PC-9 (cell line): ENCODE measurements at regions not wholly inside any gene's neighbourhood (a gene's known extent, or its start where the extent isn't known, plus 50 kb on each side); places are given as distances from the start of the nearest gene placed in this dataset.

ENCODE experiments used
- EZH2 ChIP-seq: fragments of 200-600 bp; sonication (generic); IDR thresholded peaks from 2 replicates; pipeline ENCODE4 v1.8.0; 2017; ENCODE audit warnings: antibody characterized with exemption, low read depth
- TF ChIP-seq, protein P1 (sequence below): fragments of 200-600 bp; sonication (generic); conservative IDR thresholded peaks from 2 replicates; pipeline ENCODE4 v1.6.1; 2017; ENCODE audit warnings: mixed run types, antibody characterized with exemption, mild to moderate bottlenecking, moderate library complexity

DNA sequence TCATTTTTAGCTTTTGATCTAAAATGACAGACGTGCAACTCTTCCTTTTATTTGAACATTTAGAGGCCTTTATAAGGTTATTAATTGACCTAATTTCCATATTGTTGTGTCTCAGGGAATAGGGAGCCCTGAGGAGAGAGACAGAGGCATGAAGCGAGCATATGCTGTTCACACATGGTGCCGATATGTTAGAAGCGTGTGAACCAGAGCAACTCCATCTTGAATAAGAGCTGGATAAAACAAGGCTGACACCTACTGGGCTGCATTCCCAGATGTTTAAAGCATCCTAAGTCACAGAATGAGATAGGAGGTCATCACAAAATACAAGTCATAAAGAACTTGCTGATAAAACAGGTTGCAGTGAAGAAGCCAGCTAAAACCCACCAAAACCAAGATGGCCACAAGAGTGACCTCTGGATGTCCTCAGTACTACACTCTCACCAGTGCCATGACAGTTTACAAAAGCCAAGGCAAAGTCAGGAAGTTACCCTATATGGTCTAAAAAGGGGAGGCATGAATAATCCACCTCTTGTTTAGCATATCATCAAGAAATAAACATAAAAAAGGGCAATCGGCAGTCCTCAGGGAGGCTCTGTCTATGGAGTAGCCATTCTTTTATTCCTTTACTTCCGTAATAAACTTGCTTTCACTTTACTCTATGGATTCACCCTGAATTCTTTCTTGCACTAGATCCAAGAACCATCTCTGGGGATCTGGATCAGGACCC is 80.1 kb downstream of the SEC61G start:
- TF ChIP-seq, protein P1, sequence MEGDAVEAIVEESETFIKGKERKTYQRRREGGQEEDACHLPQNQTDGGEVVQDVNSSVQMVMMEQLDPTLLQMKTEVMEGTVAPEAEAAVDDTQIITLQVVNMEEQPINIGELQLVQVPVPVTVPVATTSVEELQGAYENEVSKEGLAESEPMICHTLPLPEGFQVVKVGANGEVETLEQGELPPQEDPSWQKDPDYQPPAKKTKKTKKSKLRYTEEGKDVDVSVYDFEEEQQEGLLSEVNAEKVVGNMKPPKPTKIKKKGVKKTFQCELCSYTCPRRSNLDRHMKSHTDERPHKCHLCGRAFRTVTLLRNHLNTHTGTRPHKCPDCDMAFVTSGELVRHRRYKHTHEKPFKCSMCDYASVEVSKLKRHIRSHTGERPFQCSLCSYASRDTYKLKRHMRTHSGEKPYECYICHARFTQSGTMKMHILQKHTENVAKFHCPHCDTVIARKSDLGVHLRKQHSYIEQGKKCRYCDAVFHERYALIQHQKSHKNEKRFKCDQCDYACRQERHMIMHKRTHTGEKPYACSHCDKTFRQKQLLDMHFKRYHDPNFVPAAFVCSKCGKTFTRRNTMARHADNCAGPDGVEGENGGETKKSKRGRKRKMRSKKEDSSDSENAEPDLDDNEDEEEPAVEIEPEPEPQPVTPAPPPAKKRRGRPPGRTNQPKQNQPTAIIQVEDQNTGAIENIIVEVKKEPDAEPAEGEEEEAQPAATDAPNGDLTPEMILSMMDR = peak; percentile 43; the same call in 1 of the 2 replicates
- TF ChIP-seq EZH2 = no peak
